SH-SY5Y (cell line): ENCODE measurements at regions not wholly inside any gene's neighbourhood (a gene's known extent, or its start where the extent isn't known, plus 50 kb on each side); places are given as distances from the start of the nearest gene placed in this dataset.

ENCODE experiments used
- GATA2 ChIP-seq: IDR thresholded peaks from 2 replicates; pipeline ENCODE4 v1.6.1; 2011; ENCODE audit warnings: mild to moderate bottlenecking, low read depth, low read length
- GATA3 ChIP-seq: IDR thresholded peaks from 2 replicates; pipeline ENCODE4 v1.6.1; 2011; ENCODE audit warnings: low read depth, mild to moderate bottlenecking, low read length, moderate library complexity

- TF ChIP-seq GATA3 (no peak), GATA2 (no peak)
Observed at GRCh38 chr10:121385136-121385535, 213.1 kb downstream of the FGFR2 start.

GRCh38 chr10:121392657-121393056, 205.6 kb downstream of the FGFR2 start:
- TF ChIP-seq GATA3 (no peak), GATA2 (no peak)

- TF ChIP-seq GATA3 (no peak), GATA2 (no peak)
Observed at GRCh38 chr10:121393522-121393921, 204.7 kb downstream of the FGFR2 start.

- TF ChIP-seq GATA2 = no peak
- no peak for TF ChIP-seq GATA3
Observed at GRCh38 chr10:121403527-121403926, 194.7 kb downstream of the FGFR2 start.

GRCh38 chr10:121404611-121405010, 193.6 kb downstream of the FGFR2 start:
- TF ChIP-seq GATA2 (no peak), GATA3 (no peak)

- TF ChIP-seq GATA3 (no peak), GATA2 (no peak)
Observed at GRCh38 chr10:121405096-121405495, 193.1 kb downstream of the FGFR2 start.

GRCh38 chr10:121405549-121405948, 192.7 kb downstream of the FGFR2 start:
- TF ChIP-seq GATA2 (no peak), GATA3 (no peak)

- TF ChIP-seq GATA3 = no peak
Observed at GRCh38 chr10:121405953-121406352, 192.3 kb downstream of the FGFR2 start.

- no peak for TF ChIP-seq GATA3
- TF ChIP-seq GATA2 = no peak
Observed at GRCh38 chr10:121406823-121407545, 191.3 kb downstream of the FGFR2 start.

GRCh38 chr10:121409466-121410104, 188.7 kb downstream of the FGFR2 start:
- no peak for TF ChIP-seq GATA2

- TF ChIP-seq GATA2 (no peak), GATA3 (no peak)
Observed at GRCh38 chr10:121411004-121411403, 187.2 kb downstream of the FGFR2 start.

GRCh38 chr10:121413951-121414350, 184.3 kb downstream of the FGFR2 start:
- no peak for TF ChIP-seq GATA3
- TF ChIP-seq GATA2 = no peak

GRCh38 chr10:121414366-121415062, 183.7 kb downstream of the FGFR2 start:
- TF ChIP-seq GATA3 (no peak), GATA2 (no peak)

GRCh38 chr10:121415063-121415399, 183.2 kb downstream of the FGFR2 start:
- no peak for TF ChIP-seq GATA2
- no peak for TF ChIP-seq GATA3

- no peak for TF ChIP-seq GATA3
Observed at GRCh38 chr10:121416071-121416470, 182.2 kb downstream of the FGFR2 start.

GRCh38 chr10:121417298-121417697, 180.9 kb downstream of the FGFR2 start:
- TF ChIP-seq GATA2 = no peak
- no peak for TF ChIP-seq GATA3

GRCh38 chr10:121418126-121418777, 180.0 kb downstream of the FGFR2 start:
- no peak for TF ChIP-seq GATA2
- no peak for TF ChIP-seq GATA3
